H1 (cell line): ENCODE measurements at regions not wholly inside any gene's neighbourhood (a gene's known extent, or its start where the extent isn't known, plus 50 kb on each side); places are given as distances from the start of the nearest gene placed in this dataset.

ENCODE experiments used
- ATF2 ChIP-seq: IDR thresholded peaks from 2 replicates; pipeline ENCODE4 v1.6.1; 2012; ENCODE audit warnings: low read length, inconsistent platforms
- CEBPB ChIP-seq: IDR thresholded peaks from 2 replicates; pipeline ENCODE4 v1.6.1; 2012; ENCODE audit warnings: low read depth, low read length
- CTCF ChIP-seq, 3 experiments: IDR thresholded peaks; 1 replicate in 2 of 3; 2 replicates in 1 of 3; pipeline versions ENCODE4 v1.5.1 to v1.6.1; 2011; ENCODE audit warnings: low read length in 3 of 3, mild to moderate bottlenecking in 3 of 3, inconsistent platforms in 2 of 3, low read depth in 1 of 3, moderate library complexity in 1 of 3; ENCODE audit not compliant: insufficient read depth in 1 of 3; ENCODE audit errors: control extremely low read depth in 1 of 3
- MAX ChIP-seq: IDR thresholded peaks from 2 replicates; pipeline ENCODE4 v1.6.1; 2012; ENCODE audit warnings: inconsistent platforms
- POLR2A ChIP-seq, 2 experiments: IDR thresholded peaks; 1 replicate in 1 of 2; 2 replicates in 1 of 2; pipeline ENCODE4 v1.6.1; 2011; ENCODE audit warnings: low read depth in 2 of 2, low read length in 2 of 2, mild to moderate bottlenecking in 2 of 2; ENCODE audit errors: control extremely low read depth in 1 of 2
- SIN3A ChIP-seq, 2 experiments: IDR thresholded peaks in 1 of 2; conservative IDR thresholded peaks in 1 of 2; 2 replicates each; pipeline ENCODE4 v1.6.1; 2011 to 2012; ENCODE audit warnings: low read length in 2 of 2, improper control_type of control experiment in 1 of 2, low read depth in 1 of 2, mild to moderate bottlenecking in 1 of 2
- SP1 ChIP-seq: IDR thresholded peaks from 2 replicates; pipeline ENCODE4 v1.6.1; 2011; ENCODE audit warnings: low read depth, low read length
- SP2 ChIP-seq: IDR thresholded peaks from 2 replicates; pipeline ENCODE4 v1.6.1; 2012; ENCODE audit warnings: mild to moderate bottlenecking, low read length, inconsistent platforms

GRCh38 chr3:166111562-166111961 is 274.3 kb upstream of the BCHE start:
- TF ChIP-seq MAX (no peak), POLR2A (IDR thresholded peaks at IDR 0.05; ENCODE audit: control extremely low read depth in 1 of 2, low read depth in 2 of 2, low read length in 2 of 2) (no peak), CTCF (IDR thresholded peaks at IDR 0.05; ENCODE audit: control extremely low read depth in 1 of 3, insufficient read depth in 1 of 3, low read depth in 1 of 3, low read length in 3 of 3) (no peak), SIN3A (conservative IDR thresholded peaks at IDR 0.05 in 1 of 2, IDR thresholded peaks at IDR 0.05 in 1 of 2; ENCODE audit: low read depth in 1 of 2, low read length in 2 of 2) (no peak), SP2 (no peak), SP1 (no peak), CEBPB (no peak), ATF2 (no peak)
